Gastroesophageal sphincter (tissue), 4 donors: ENCODE measurements at regions not wholly inside any gene's neighbourhood (a gene's known extent, or its start where the extent isn't known, plus 50 kb on each side); places are given as distances from the start of the nearest gene placed in this dataset.

Experiments used
- ATAC-seq: fragments of 150-250 bp; one replicate; pipeline ENCODE4 v1.9.1; 2016; ENCODE audit warnings: mild to moderate bottlenecking, moderate library complexity
- H3K27ac ChIP-seq, 4 donors: fragments of 200-600 bp; sonication (generic) in 3 of 4; 1 replicate in 3 of 4; 2 replicates in 1 of 4; pipeline ENCODE4 v1.5.1; 2016 to 2019
- H3K27me3 ChIP-seq: fragments of 200-600 bp; sonication (generic); one replicate; pipeline ENCODE4 v1.5.1; 2019
- H3K36me3 ChIP-seq, 2 donors: fragments of 200-600 bp; sonication (generic); one replicate each; pipeline ENCODE4 v1.5.1; 2019; ENCODE audit warnings: control low read depth in 1 of 2
- H3K4me1 ChIP-seq, 3 donors: fragments of 200-600 bp; sonication (generic); 1 replicate in 2 of 3; 2 replicates in 1 of 3; pipeline ENCODE4 v1.5.1; 2016 to 2019; ENCODE audit warnings: control low read depth in 2 of 3
- H3K4me3 ChIP-seq, 2 donors: fragments of 200-600 bp; sonication (generic); one replicate each; pipeline ENCODE4 v1.5.1; 2019; ENCODE audit warnings: mild to moderate bottlenecking in 1 of 2, moderate library complexity in 1 of 2
- H3K9me3 ChIP-seq, 3 donors: fragments of 200-600 bp; sonication (generic); one replicate each; pipeline ENCODE4 v1.5.1; 2017 to 2019; ENCODE audit warnings: control low read depth in 2 of 3
- CTCF ChIP-seq, 4 experiments: fragments of 200-600 bp in 2 of 4; fragments of 450-650 bp in 2 of 4; sonication (generic) in 1 of 4; IDR thresholded peaks; one replicate each; pipeline ENCODE4 v1.5.1; 2017 to 2019; ENCODE audit warnings: antibody characterized with exemption in 4 of 4, mild to moderate bottlenecking in 2 of 4, moderate library complexity in 2 of 4
- EP300 ChIP-seq: sonication (generic); formaldehyde crosslinking; IDR thresholded peaks from one replicate; pipeline ENCODE4 v1.6.1; 2017; ENCODE audit warnings: antibody characterized with exemption, mild to moderate bottlenecking
- POLR2A ChIP-seq, 2 donors: fragments of 450-650 bp; IDR thresholded peaks; one replicate each; pipeline ENCODE4 v1.6.1; 2017; ENCODE audit warnings: antibody characterized with exemption in 2 of 2, mild to moderate bottlenecking in 2 of 2, moderate library complexity in 1 of 2
- POLR2AphosphoS5 ChIP-seq: sonication (generic); formaldehyde crosslinking; IDR thresholded peaks from one replicate; pipeline ENCODE4 v1.6.1; 2017; ENCODE audit warnings: antibody characterized with exemption
- WGBS, 2 donors: methylation state at CpG; one replicate each; pipeline ENCODE4 v1.1.5; 2018; ENCODE audit warnings: low coverage in 1 of 2; 5-methylcytosine and 5-hydroxymethylcytosine counted together

DNA sequence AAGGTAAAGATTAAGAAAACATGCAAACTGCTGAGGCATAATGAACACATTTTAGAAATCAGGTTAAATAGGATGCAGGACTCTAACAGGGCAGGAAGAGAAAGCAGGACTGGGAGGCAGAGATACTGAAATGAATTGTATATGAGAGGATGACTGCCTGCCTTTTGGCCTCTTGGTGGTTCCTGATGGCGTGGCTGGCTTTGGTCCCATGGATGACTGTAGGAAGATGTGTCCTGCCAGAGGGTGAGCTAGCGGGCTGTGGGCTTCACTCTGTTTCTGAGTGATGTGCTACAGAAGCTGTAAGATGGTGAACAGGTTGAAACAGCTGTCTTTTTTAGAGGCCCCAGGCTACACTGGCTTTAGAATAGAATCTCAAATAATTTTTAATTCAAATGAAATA, 517.0 kb downstream of the SLC4A3 start:
- ATAC-seq = no peak
- WGBS, 2 donors = 77 to 100% methylated on average over 1 to 2 of the region's 2 CpGs
- TF ChIP-seq POLR2AphosphoS5 (no peak), EP300 (no peak), CTCF (IDR thresholded peaks at IDR 0.05) (no peak), POLR2A (IDR thresholded peaks at IDR 0.05) (no peak)
- no peaks in the 10 kb centered on the region for H3K36me3 ChIP-seq
- no peak overlapping the region for H3K4me3 ChIP-seq
- no peaks in the 10 kb centered on the region for H3K27me3 ChIP-seq
- H3K9me3 ChIP-seq = no peaks in the 10 kb centered on the region
- no peaks in the 10 kb centered on the region for H3K4me1 ChIP-seq
- no peak overlapping the region for H3K27ac ChIP-seq

DNA sequence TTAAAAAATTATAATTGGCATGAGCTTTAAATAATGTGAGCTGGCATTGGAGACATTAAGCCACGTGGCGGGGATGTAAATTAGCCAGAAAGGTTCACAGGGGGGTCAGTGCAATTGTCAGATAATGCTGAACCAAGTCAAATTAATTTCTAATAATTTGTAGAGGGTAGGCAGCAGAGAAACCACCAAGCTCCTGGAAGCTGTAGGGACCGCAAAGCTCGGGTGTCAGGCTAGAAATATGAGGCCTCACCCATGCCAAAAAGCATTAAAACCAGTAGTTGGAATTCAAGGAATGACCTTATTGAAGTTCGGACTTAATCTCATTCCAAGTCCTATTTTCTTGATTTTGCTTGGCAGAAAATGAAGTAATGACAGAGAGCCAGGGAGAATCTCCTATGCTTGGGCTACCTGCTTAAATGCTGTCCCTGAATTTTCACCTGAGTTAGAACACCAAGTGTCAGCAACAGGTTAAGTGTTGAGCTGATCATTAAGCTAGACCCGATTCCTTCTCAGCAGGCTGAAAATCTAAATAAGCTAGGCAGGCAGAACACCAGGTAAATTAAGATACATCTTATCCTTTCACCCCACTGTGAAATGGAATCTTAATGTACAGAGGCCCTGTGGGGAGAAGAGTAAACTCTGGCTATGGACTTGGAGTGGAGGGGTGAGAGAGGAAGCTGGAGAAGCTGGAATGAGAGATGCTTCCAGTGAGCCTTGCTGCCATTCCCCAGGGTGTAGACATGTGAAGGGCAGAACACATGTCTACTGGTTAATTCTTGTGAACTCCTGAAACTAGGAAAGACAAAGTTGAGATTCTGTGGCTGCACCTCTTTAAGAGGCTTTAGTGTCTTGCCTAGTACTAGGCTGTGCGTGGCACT, 520.0 kb downstream of the SLC4A3 start:
- no peaks in the 10 kb centered on the region for H3K27me3 ChIP-seq
- H3K4me3 ChIP-seq = no peak overlapping the region
- no peak overlapping the region for H3K27ac ChIP-seq
- 67 to 74% methylated on average over 7 of the region's 7 CpGs for WGBS, 2 donors
- TF ChIP-seq POLR2A (IDR thresholded peaks at IDR 0.05) (no peak), CTCF (IDR thresholded peaks at IDR 0.05) (no peak), POLR2AphosphoS5 (no peak), EP300 (no peak)
- H3K9me3 ChIP-seq = no peaks in the 10 kb centered on the region
- no peaks in the 10 kb centered on the region for H3K4me1 ChIP-seq
- H3K36me3 ChIP-seq = no peaks in the 10 kb centered on the region
- no peak for ATAC-seq

GRCh38 chr2:220148471-220149248, 521.2 kb downstream of the SLC4A3 start:
- Histone ChIP-seq H3K4me1 (no peaks in the 10 kb centered on the region), H3K27me3 (no peaks in the 10 kb centered on the region), H3K27ac (no peak overlapping the region), H3K9me3 (no peaks in the 10 kb centered on the region), H3K4me3 (no peak overlapping the region), H3K36me3 (no peaks in the 10 kb centered on the region)
- no peak for ATAC-seq
- 65 to 84% methylated on average over 2 to 9 of the region's 9 CpGs for WGBS, 2 donors
- TF ChIP-seq POLR2A (IDR thresholded peaks at IDR 0.05) = no peak
- TF ChIP-seq CTCF (IDR thresholded peaks at IDR 0.05) = no peak
- no peak for TF ChIP-seq POLR2AphosphoS5
- TF ChIP-seq EP300 = no peak

- 100% methylated on average over 1 to 2 of the region's 2 CpGs for WGBS, 2 donors
- no peaks in the 10 kb centered on the region for H3K36me3 ChIP-seq
Measured at GRCh38 chr2:220151341-220151740, 523.9 kb downstream of the SLC4A3 start.

More at GRCh38 chr2:220151341-220151740, 523.9 kb downstream of the SLC4A3 start:
- H3K9me3 ChIP-seq = no peaks in the 10 kb centered on the region
- H3K4me1 ChIP-seq = no peaks in the 10 kb centered on the region
- no peaks in the 10 kb centered on the region for H3K27me3 ChIP-seq
- TF ChIP-seq POLR2AphosphoS5 = no peak
- no peak for TF ChIP-seq POLR2A (IDR thresholded peaks at IDR 0.05)
- no peak for TF ChIP-seq CTCF (IDR thresholded peaks at IDR 0.05)
- TF ChIP-seq EP300 = no peak
- no peak overlapping the region for H3K4me3 ChIP-seq
- no peak overlapping the region for H3K27ac ChIP-seq
- no peak for ATAC-seq
